HFF-Myc (cell line): ENCODE measurements at regions not wholly inside any gene's neighbourhood (a gene's known extent, or its start where the extent isn't known, plus 50 kb on each side); places are given as distances from the start of the nearest gene placed in this dataset.

Source experiments
- DNase-seq: peaks from one replicate; pipeline ENCODE4 v3.0.0-alpha.2; 2011; ENCODE audit warnings: low read depth; ENCODE audit errors: extremely low read depth
- H3K4me3 ChIP-seq: replicated peaks from 2 replicates; pipeline ENCODE4 v1.5.1; 2011; ENCODE audit warnings: low read depth, mild to moderate bottlenecking, control low read depth, low read length
- TF ChIP-seq, protein P1 (sequence below): IDR thresholded peaks from 2 replicates; pipeline ENCODE4 v1.5.1; 2012; ENCODE audit warnings: mild to moderate bottlenecking, low read depth, low read length, control low read depth; ENCODE audit errors: missing control alignments

DNA sequence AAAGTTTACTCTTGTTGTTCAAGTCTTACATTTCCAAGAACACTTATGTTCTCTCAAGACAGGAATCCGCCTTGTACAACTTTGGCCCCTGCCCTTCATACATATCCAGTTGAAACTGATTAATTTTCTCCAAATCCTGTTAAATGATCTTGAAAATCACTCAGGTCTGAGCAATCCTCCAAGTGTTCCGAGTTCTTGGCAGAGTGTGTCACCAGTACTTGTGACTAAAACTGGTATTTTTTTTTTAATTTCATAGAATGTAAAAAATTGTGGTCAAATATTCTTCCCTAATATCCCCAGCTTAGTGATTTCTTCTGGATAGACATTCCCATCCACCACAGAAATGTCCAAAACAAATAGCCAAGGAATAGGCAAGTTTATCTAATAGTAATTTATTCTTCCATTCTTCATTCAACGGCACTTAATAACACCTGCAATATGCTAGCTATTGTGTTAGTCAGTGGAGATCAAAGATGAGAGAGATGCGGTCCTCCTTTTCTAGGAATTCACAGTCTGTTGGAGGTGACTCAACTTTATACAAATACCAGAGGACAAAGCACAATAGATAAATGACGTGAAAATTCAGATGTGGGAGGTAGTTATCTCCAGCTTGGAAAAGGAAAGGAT lies 71.4 kb downstream of the DIRAS3 start:
- TF ChIP-seq, protein P1, sequence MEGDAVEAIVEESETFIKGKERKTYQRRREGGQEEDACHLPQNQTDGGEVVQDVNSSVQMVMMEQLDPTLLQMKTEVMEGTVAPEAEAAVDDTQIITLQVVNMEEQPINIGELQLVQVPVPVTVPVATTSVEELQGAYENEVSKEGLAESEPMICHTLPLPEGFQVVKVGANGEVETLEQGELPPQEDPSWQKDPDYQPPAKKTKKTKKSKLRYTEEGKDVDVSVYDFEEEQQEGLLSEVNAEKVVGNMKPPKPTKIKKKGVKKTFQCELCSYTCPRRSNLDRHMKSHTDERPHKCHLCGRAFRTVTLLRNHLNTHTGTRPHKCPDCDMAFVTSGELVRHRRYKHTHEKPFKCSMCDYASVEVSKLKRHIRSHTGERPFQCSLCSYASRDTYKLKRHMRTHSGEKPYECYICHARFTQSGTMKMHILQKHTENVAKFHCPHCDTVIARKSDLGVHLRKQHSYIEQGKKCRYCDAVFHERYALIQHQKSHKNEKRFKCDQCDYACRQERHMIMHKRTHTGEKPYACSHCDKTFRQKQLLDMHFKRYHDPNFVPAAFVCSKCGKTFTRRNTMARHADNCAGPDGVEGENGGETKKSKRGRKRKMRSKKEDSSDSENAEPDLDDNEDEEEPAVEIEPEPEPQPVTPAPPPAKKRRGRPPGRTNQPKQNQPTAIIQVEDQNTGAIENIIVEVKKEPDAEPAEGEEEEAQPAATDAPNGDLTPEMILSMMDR, result no peak
- DNase-seq, result no peak
- no peak overlapping the region for H3K4me3 ChIP-seq

DNA sequence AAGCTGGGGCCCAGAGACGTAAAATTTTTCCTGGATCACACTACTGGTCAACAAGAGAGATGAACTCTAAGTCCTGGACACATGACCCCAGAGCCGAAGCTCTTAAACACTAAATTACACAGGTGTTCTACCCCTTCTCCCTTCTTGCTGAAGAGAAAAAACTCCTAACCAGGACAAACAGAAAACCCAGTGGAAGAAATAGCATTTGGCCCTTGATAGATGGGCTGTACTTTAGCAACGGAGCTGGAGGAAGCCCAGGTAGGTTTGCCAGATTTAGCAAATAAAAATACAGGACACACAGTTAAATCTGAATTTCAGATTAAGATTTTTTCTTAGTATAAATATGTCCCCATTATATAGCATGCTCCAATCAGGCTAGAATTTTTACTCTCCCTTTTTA lies 72.7 kb downstream of the DIRAS3 start:
- DNase-seq, result no peak
- H3K4me3 ChIP-seq, result no peak overlapping the region
- TF ChIP-seq, protein P1, result no peak

DNA sequence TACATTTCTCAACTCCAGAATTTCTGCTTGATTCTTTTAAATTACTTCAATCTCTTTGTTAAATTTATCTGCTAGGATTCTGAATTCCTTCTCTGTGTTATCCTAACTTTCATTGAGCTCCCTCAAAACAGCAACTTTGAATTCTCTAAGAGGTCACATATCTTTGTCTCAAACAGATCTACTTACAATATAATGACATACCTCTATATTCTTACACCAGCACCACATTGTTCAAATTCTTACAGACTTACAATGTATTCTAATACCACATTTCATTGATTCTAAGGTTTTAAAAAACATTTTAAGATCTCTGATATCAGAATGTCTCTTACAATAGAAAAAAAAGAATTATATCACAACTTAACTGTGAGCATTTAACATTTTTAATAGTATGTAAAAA lies 77.4 kb downstream of the DIRAS3 start:
- DNase-seq, result no peak
- no peak overlapping the region for H3K4me3 ChIP-seq
- TF ChIP-seq, protein P1, result no peak

DNA sequence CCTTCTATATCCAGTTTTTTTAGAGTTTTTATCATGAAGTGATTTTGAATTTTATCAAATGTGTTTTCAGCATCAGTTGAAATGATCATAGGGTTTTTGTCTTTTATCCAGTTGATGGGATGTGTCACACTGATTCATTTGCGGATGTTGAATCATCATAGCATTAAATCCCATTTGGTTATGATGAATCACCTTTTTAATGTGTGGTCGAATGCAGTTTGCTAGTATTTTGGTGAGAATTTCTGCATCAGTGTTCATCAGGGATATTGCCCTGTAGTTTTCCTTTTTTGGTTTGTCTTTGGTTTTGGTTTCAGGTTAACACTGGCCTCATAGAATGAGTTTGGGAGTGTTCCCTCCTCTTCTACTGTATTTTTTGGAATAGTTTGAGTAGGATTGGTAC lies 80.3 kb downstream of the DIRAS3 start:
- H3K4me3 ChIP-seq, result no peak overlapping the region
- peak; percentile 67 for DNase-seq
- TF ChIP-seq, protein P1, result no peak

DNA sequence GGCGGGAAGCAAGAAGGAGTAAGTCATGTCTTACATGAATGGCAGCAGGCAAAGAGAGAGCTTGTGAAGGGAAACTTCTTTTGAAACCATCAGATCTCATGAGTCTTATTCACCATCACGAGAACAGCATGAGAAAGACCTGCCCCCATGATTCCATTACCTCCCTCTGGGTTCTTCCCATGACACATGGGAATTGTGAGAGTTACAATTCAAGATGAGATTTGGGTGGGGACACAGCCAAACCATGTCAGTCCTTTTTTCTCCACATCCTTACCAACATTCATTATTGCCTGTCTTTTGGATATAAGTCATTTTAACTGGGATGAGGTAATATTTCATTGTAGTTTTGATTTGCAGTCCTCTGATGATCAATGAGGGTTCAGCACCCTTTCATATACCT lies 81.0 kb downstream of the DIRAS3 start:
- DNase-seq, result no peak
- H3K4me3 ChIP-seq, result no peak overlapping the region
- TF ChIP-seq, protein P1, result no peak

DNA sequence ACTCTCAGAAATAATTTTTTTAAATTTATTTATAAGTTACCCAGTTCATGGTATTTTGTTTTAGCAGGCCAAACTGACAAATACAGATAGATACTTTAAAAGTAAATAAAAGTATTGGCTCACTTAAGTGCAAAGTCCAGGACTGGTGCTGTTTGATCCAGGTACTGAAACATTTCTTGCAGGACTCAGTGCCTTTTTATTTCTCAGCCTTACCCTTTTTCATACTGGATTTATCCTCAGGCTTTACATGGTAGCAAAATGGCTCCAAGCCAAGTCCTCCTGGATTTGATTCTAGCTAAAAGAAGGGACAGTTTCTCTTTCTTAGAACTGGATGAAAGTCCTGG lies 83.8 kb downstream of the DIRAS3 start:
- TF ChIP-seq, protein P1, result no peak
- DNase-seq, result no peak
- H3K4me3 ChIP-seq, result no peak overlapping the region
